Hepatocyte (in vitro differentiated cells): ENCODE measurements at regions not wholly inside any gene's neighbourhood (a gene's known extent, or its start where the extent isn't known, plus 50 kb on each side); places are given as distances from the start of the nearest gene placed in this dataset.

Experiments
- CTCF ChIP-seq: fragments of 200-600 bp; sonication (generic); IDR thresholded peaks from 2 replicates; pipeline ENCODE4 v1.5.1; 2016; ENCODE audit warnings: antibody characterized with exemption, mild to moderate bottlenecking; ENCODE audit not compliant: poor library complexity
- EZH2 ChIP-seq: fragments of 200-600 bp; sonication (generic); IDR thresholded peaks from 2 replicates; pipeline ENCODE4 v1.6.1; 2016; ENCODE audit warnings: antibody characterized with exemption, mild to moderate bottlenecking, borderline replicate concordance

GRCh38 chr15:35671981-35672380 is 126.0 kb upstream of the DPH6 start:
- TF ChIP-seq CTCF = no peak
- no peak for TF ChIP-seq EZH2
